ENCODE measurements at regions not wholly inside any gene's neighbourhood (a gene's known extent, or its start where the extent isn't known, plus 50 kb on each side); places are given as distances from the start of the nearest gene placed in this dataset.
"Not testable (repeated sequence)": the region's sequence is repeated elsewhere in the genome, so short reads cannot be mapped to it uniquely, and the experiment has no call there.

GRCh38 chr15:69928890-69929289 lies 168.8 kb downstream of the TLE3 start:
- TF ChIP-seq, protein P1, sequence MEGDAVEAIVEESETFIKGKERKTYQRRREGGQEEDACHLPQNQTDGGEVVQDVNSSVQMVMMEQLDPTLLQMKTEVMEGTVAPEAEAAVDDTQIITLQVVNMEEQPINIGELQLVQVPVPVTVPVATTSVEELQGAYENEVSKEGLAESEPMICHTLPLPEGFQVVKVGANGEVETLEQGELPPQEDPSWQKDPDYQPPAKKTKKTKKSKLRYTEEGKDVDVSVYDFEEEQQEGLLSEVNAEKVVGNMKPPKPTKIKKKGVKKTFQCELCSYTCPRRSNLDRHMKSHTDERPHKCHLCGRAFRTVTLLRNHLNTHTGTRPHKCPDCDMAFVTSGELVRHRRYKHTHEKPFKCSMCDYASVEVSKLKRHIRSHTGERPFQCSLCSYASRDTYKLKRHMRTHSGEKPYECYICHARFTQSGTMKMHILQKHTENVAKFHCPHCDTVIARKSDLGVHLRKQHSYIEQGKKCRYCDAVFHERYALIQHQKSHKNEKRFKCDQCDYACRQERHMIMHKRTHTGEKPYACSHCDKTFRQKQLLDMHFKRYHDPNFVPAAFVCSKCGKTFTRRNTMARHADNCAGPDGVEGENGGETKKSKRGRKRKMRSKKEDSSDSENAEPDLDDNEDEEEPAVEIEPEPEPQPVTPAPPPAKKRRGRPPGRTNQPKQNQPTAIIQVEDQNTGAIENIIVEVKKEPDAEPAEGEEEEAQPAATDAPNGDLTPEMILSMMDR (conservative IDR thresholded peaks at IDR 0.05 in 1 of 2, IDR thresholded peaks at IDR 0.05 in 1 of 2; ENCODE audit: low read depth in 1 of 2, low read length in 2 of 2), result not testable (repeated sequence)
- TF ChIP-seq EZH2 (IDR thresholded peaks at IDR 0.05; ENCODE audit: low read length, missing control alignments), result not testable (repeated sequence)
